Heart left ventricle (tissue), 16 donors: ENCODE measurements at regions not wholly inside any gene's neighbourhood (a gene's known extent, or its start where the extent isn't known, plus 50 kb on each side); places are given as distances from the start of the nearest gene placed in this dataset.

Experiments
- ATAC-seq, 4 donors: fragments of 200-7000 bp; cut with Tn5 transposase; one replicate each; pipeline ENCODE4 v1.9.1; 2020 to 2022; ENCODE audit warnings: moderate library complexity in 4 of 4, mild to moderate bottlenecking in 3 of 4, moderate number of reproducible peaks in 1 of 4
- DNase-seq, 5 donors: peaks; one replicate each; pipeline ENCODE4 v3.0.0-alpha.2; 2020
- H3K27ac ChIP-seq, 12 donors: fragments of 200-600 bp; sonication (generic) in 4 of 12; one replicate each; pipeline versions ENCODE4 v1.5.0 to v1.8.0; 2016 to 2022; ENCODE audit warnings: mild to moderate bottlenecking in 2 of 12
- H3K27me3 ChIP-seq, 9 donors: fragments of 200-600 bp; sonication (generic) in 2 of 9; one replicate each; pipeline versions ENCODE4 v1.5.1 to v1.8.0; 2016 to 2022; ENCODE audit warnings: mild to moderate bottlenecking in 3 of 9
- H3K36me3 ChIP-seq, 9 donors: fragments of 200-600 bp; sonication (generic) in 2 of 9; one replicate each; pipeline versions ENCODE4 v1.5.0 to v1.8.0; 2018 to 2022; ENCODE audit warnings: mild to moderate bottlenecking in 2 of 9
- H3K4me1 ChIP-seq, 12 donors: fragments of 200-600 bp; sonication (generic) in 4 of 12; one replicate each; pipeline versions ENCODE4 v1.5.0 to v1.8.0; 2016 to 2022; ENCODE audit warnings: mild to moderate bottlenecking in 3 of 12
- H3K4me3 ChIP-seq, 12 donors: fragments of 200-600 bp; sonication (generic) in 4 of 12; one replicate each; pipeline versions ENCODE4 v1.5.0 to v1.8.0; 2017 to 2022; ENCODE audit warnings: mild to moderate bottlenecking in 9 of 12, moderate library complexity in 4 of 12
- H3K9me3 ChIP-seq, 12 donors: fragments of 200-600 bp; sonication (generic) in 4 of 12; one replicate each; pipeline versions ENCODE4 v1.5.0 to v1.8.0; 2016 to 2022; ENCODE audit warnings: mild to moderate bottlenecking in 1 of 12
- CTCF ChIP-seq, 12 donors: fragments of 200-600 bp; sonication (generic) in 4 of 12; IDR thresholded peaks; one replicate each; pipeline versions ENCODE4 v1.5.0 to v1.8.0; 2018 to 2022; ENCODE audit warnings: antibody characterized with exemption in 12 of 12, mild to moderate bottlenecking in 5 of 12
- POLR2A ChIP-seq, 2 donors: fragments of 450-650 bp; IDR thresholded peaks; one replicate each; pipeline ENCODE4 v1.6.1; 2017; ENCODE audit warnings: antibody characterized with exemption in 2 of 2, mild to moderate bottlenecking in 2 of 2, moderate library complexity in 2 of 2
- WGBS, 4 donors: extraction: QIAGEN DNeasy Blood & Tissue Kit in 2 of 4; methylation state at CpG; one replicate each; pipeline versions ENCODE4 v1.1.5 to v1.1.7; 2013 to 2018; 5-methylcytosine and 5-hydroxymethylcytosine counted together
- intact Hi-C, 10 donors: fragments of 100-400 bp; cut with DNase I; formaldehyde crosslinking; loops; one replicate each; pipeline versions ENCODE4 v1.11.1 to v1.14.2; 2022
- donor health status: ischemic (EF 13 %, LVEDD 7.1; RV severe dilation, severe dysfunction).
- donor health status: healthy with polysubstance abuse.
- donor health status: DM: no; HTN: yes; CAD: no.
- donor health status: DM: no; HTN: no; CAD: no.
- donor health status: ischemic (EF 25% LVEDD 6.9; RV normal size, moderate dysfunction).
- donor health status: ischemic (EF 25% LVEDD 5.7; RV mildly dilated, moderate dysfunction).
- donor health status: healthy.
- donor health status: DM: yes; HTN: yes; CAD: no.
- donor health status: ischemic (EF 35%, LVEDD 5.7; RV mildly dilated, moderate dysfunction).
- donor health status: nonischemic (EF 11% LVEDD 7.7; RV severe dilation, severe dysfunction).
- donor health status: DM: yes; HTN: yes; CAD: no.
- donor health status: PGD.
- donor health status: ischemic (EF 29% LVEDD 5.4; RV normal size, mild dysfunction).
- donor health status: nonischemic (EF 23%, LVEDD 6.1; RV moderate dilation, normal function).

GRCh38 chr12:124233041-124233796, 61.7 kb upstream of the RFLNA start:
- Histone ChIP-seq H3K36me3 (no peaks in the 10 kb centered on the region), H3K4me1 (peaks cover 0 to 15% (median 0%) of the 10 kb centered on the region in 12 donors), H3K9me3 (peaks cover 0 to 19% (median under 1%) of the 10 kb centered on the region in 12 donors), H3K27ac (no peak overlapping the region), H3K4me3 (no peak overlapping the region), H3K27me3 (no peaks in the 10 kb centered on the region)
- ATAC-seq, result no peak
- WGBS, 4 donors, result 71 to 78% (median 74%) methylated on average over 5 of the region's 5 CpGs
- no peak for DNase-seq
- TF ChIP-seq CTCF (IDR thresholded peaks at IDR 0.05), result no peak
- no peak for TF ChIP-seq POLR2A (IDR thresholded peaks at IDR 0.05)
- intact Hi-C loops, result no loop called here

GRCh38 chr12:124233846-124234640, 60.9 kb upstream of the RFLNA start:
- DNase-seq (no peak), ATAC-seq (no peak)
- peak overlapping the region in 1 of 12 donors; percentile 0 for H3K27ac ChIP-seq
- peaks cover 0 to 19% (median under 1%) of the 10 kb centered on the region in 12 donors for H3K9me3 ChIP-seq
- peaks cover 0 to 15% (median 0%) of the 10 kb centered on the region in 12 donors for H3K4me1 ChIP-seq
- H3K27me3 ChIP-seq, result no peaks in the 10 kb centered on the region
- intact Hi-C loops, result no loop called here
- no peak overlapping the region for H3K4me3 ChIP-seq
- H3K36me3 ChIP-seq, result no peaks in the 10 kb centered on the region
- WGBS, 4 donors, result 43 to 54% (median 48%) methylated on average over 8 of the region's 8 CpGs
- no peak for TF ChIP-seq POLR2A (IDR thresholded peaks at IDR 0.05)
- TF ChIP-seq CTCF (IDR thresholded peaks at IDR 0.05), result no peak

GRCh38 chr12:124236625-124237031, 58.3 kb upstream of the RFLNA start:
- ATAC-seq (no peak), DNase-seq (no peak)
- Histone ChIP-seq H3K4me1 (peaks cover 0 to 15% (median 0%) of the 10 kb centered on the region in 12 donors), H3K27ac (no peak overlapping the region), H3K4me3 (no peak overlapping the region), H3K27me3 (no peaks in the 10 kb centered on the region), H3K36me3 (no peaks in the 10 kb centered on the region), H3K9me3 (peaks cover 0 to 2% (median 0%) of the 10 kb centered on the region in 12 donors)
- 66 to 73% (median 71%) methylated on average over 5 of the region's 5 CpGs for WGBS, 4 donors
- intact Hi-C loops, result no loop called here
- no peak for TF ChIP-seq POLR2A (IDR thresholded peaks at IDR 0.05)
- no peak for TF ChIP-seq CTCF (IDR thresholded peaks at IDR 0.05)

- H3K9me3 ChIP-seq, result peaks cover 0 to 3% (median 0%) of the 10 kb centered on the region in 12 donors
- peaks cover 0 to 10% (median 0%) of the 10 kb centered on the region in 12 donors for H3K4me1 ChIP-seq
- ATAC-seq (no peak), DNase-seq (no peak)
- no peak overlapping the region for H3K27ac ChIP-seq
- no peaks in the 10 kb centered on the region for H3K36me3 ChIP-seq
- no peak overlapping the region for H3K4me3 ChIP-seq
- 47 to 58% (median 52%) methylated on average over 4 of the region's 4 CpGs for WGBS, 4 donors
- intact Hi-C loops, result no loop called here
- TF ChIP-seq CTCF (IDR thresholded peaks at IDR 0.05) (no peak), POLR2A (IDR thresholded peaks at IDR 0.05) (no peak)
- no peaks in the 10 kb centered on the region for H3K27me3 ChIP-seq
Observed at GRCh38 chr12:124238886-124239285, 56.0 kb upstream of the RFLNA start.
